ENCODE measurements at regions not wholly inside any gene's neighbourhood (a gene's known extent, or its start where the extent isn't known, plus 50 kb on each side); places are given as distances from the start of the nearest gene placed in this dataset.

DNA sequence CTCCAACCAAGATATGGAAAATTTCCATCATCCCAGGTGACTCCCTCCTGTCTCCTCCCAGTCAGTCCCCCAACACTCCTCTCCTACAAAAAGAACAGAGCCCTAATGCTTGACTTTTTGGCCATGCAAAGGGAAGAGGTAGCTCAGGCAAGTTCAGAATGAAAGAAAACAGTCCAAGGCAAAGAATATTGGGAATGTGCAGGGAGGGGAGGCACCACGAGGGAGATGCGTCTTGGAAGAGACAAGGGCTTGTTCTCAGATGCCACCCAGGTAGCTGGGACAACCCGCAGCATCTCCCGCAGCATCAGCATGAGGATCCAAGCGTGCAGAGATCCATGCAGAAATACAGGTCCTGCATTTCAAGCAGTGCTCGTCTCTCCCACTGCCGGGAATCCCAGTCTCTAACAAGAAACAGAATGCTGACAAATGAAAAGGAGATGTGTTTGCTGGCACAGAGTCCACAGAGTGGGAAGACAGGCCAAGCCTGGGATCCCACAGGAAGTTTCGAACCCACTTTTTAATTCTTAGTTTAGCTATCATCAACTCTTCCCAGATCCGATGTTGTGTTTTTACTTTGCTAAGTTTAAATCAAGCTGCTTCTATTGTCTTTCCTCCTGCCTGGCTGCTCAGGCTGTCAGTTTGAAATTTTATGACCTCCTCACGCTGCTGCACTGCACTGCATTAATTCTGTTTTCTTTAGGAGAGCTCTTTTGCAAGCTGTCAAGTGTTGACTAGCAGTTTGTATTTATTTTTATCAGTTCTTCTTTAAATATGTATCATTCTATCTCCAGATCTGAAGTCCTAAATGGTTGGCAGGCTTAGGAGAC, 86.8 kb upstream of the OSMR start:
- TF ChIP-seq EZH2 (IDR thresholded peaks at IDR 0.05; ENCODE audit: insufficient read depth, poor library complexity, severe bottlenecking) (no peak), EZH2phosphoT487 (IDR thresholded peaks at IDR 0.05; ENCODE audit: insufficient read depth, low read depth) (no peak)
